GM21825 (cell line): ENCODE measurements at regions not wholly inside any gene's neighbourhood (a gene's known extent, or its start where the extent isn't known, plus 50 kb on each side); places are given as distances from the start of the nearest gene placed in this dataset.

Experiments used
- ATAC-seq: cut with Tn5 transposase; IDR thresholded peaks from one replicate; pipeline ENCODE4 v1.9.1; 2021; ENCODE audit warnings: mild to moderate bottlenecking, moderate library complexity; ENCODE audit not compliant: unreplicated experiment

- no peak for ATAC-seq
Observed at GRCh38 chr12:42704340-42704739, 114.8 kb upstream of the PRICKLE1 start.

GRCh38 chr12:42701084-42701483 lies 111.5 kb upstream of the PRICKLE1 start:
- ATAC-seq, result no peak

GRCh38 chr12:42698213-42698612 lies 108.7 kb upstream of the PRICKLE1 start:
- ATAC-seq, result no peak

- no peak for ATAC-seq
Observed at GRCh38 chr12:42696406-42697149, 107.0 kb upstream of the PRICKLE1 start.

GRCh38 chr12:42695490-42695995 lies 106.0 kb upstream of the PRICKLE1 start:
- no peak for ATAC-seq

GRCh38 chr12:42692749-42693148 lies 103.2 kb upstream of the PRICKLE1 start:
- no peak for ATAC-seq

GRCh38 chr12:42691991-42692557 lies 102.5 kb upstream of the PRICKLE1 start:
- ATAC-seq, result no peak

GRCh38 chr12:42690264-42690663 lies 100.7 kb upstream of the PRICKLE1 start:
- no peak for ATAC-seq

- no peak for ATAC-seq
Observed at GRCh38 chr12:42689699-42690098, 100.2 kb upstream of the PRICKLE1 start.

GRCh38 chr12:42686514-42687172 lies 97.1 kb upstream of the PRICKLE1 start:
- no peak for ATAC-seq

- no peak for ATAC-seq
Observed at GRCh38 chr12:42684802-42685071, 95.2 kb upstream of the PRICKLE1 start.

GRCh38 chr12:42683933-42684801 lies 94.6 kb upstream of the PRICKLE1 start:
- ATAC-seq, result no peak

GRCh38 chr12:42683266-42683665 lies 93.7 kb upstream of the PRICKLE1 start:
- no peak for ATAC-seq

- ATAC-seq, result no peak
Observed at GRCh38 chr12:42679466-42679865, 89.9 kb upstream of the PRICKLE1 start.

- no peak for ATAC-seq
Observed at GRCh38 chr12:42677461-42677860, 87.9 kb upstream of the PRICKLE1 start.

GRCh38 chr12:42673535-42673934 lies 84.0 kb upstream of the PRICKLE1 start:
- no peak for ATAC-seq

GRCh38 chr12:42670719-42671118 lies 81.2 kb upstream of the PRICKLE1 start:
- no peak for ATAC-seq

- ATAC-seq, result no peak
Observed at GRCh38 chr12:42669553-42669952, 80.0 kb upstream of the PRICKLE1 start.

GRCh38 chr12:42666671-42667243 lies 77.2 kb upstream of the PRICKLE1 start:
- no peak for ATAC-seq

GRCh38 chr12:42663621-42664020 lies 74.1 kb upstream of the PRICKLE1 start:
- ATAC-seq, result no peak
